Left ventricle myocardium superior (tissue), 1 donor: ENCODE measurements at regions not wholly inside any gene's neighbourhood (a gene's known extent, or its start where the extent isn't known, plus 50 kb on each side); places are given as distances from the start of the nearest gene placed in this dataset.

Experiments
- ATAC-seq: fragments of 200-7000 bp; cut with Tn5 transposase; one replicate; pipeline ENCODE4 v1.9.1; 2020; ENCODE audit warnings: mild to moderate bottlenecking, moderate library complexity
- DNase-seq: peaks from one replicate; pipeline ENCODE4 v3.0.0-alpha.2; 2020
- intact Hi-C: fragments of 100-400 bp; cut with micrococcal nuclease; formaldehyde crosslinking; loops from one replicate; pipeline ENCODE4 v1.11.0; 2022
- donor health status: DM: no; HTN: yes; CAD: no; lungs with severe emphysema.

DNA sequence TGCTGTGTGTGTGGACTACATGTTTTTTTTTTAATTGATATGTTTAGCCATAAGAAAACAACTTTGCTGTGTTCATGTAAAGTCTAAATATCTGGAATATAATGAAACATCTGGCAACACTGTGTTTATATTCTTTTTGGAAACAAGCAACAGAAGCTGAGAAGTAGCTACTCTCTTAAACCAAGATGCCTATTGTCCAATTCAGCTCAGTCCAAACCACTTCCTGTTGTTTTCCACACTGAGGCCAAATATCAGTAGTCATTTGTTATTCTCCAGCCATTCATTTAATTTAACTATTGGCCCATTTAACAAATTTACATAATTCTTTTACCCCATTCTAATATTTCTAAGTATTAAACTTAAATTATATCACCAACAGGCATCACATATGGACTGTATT is 903.0 kb upstream of the SLIT2 start:
- no peak for DNase-seq
- intact Hi-C loops: no loop called here
- ATAC-seq: no peak

DNA sequence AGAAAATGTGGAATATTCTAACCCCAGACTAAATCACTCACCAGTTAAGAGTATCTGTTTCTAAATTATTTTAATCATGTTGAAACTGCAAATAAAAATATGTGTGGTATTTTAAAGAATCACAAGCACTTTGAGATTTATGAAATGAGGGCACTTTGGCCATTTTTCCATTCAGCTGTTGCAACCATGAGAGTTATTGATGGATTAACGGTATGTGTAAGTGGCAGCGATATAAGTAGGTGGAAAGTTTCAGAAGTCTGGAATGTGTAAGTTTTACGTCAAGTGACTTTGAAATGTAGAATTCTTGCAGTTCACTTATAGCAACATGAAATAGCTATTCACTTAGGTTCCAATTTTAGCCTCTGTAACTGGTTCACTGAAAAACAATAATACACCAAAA is 905.1 kb upstream of the SLIT2 start:
- DNase-seq: no peak
- intact Hi-C loops: no loop called here

GRCh38 chr4:19329631-19330030 is 922.1 kb upstream of the SLIT2 start:
- intact Hi-C loops: no loop called here
- DNase-seq (no peak), ATAC-seq (no peak)

More for the DNA sequence above, 905.1 kb upstream of the SLIT2 start:
- ATAC-seq: no peak

DNA sequence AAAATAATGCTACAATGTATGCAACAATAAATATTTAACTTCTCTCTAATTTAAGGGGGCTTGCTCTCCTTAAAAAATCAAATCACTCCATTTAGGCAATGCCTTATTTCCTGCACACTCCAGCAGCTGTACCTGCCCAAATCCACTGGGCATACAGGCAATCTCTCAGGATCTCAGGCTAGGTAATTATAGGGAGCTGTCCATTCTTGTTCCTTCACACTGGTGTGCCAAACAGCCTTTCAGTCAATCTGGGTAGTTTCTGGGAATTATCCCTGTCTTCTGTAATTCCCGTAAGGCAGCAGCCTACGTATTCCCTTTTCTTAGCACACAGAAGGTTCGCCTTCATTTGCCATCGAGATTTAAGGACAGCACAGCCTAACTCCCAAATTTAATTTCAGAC is 922.6 kb upstream of the SLIT2 start:
- intact Hi-C loops: no loop called here
- no peak for ATAC-seq

GRCh38 chr4:19327364-19327763 is 924.3 kb upstream of the SLIT2 start:
- ATAC-seq (no peak), DNase-seq (no peak)
- intact Hi-C loops: no loop called here

More for the DNA sequence above, 922.6 kb upstream of the SLIT2 start:
- DNase-seq: no peak

- no peak for DNase-seq
- intact Hi-C loops: no loop called here
- no peak for ATAC-seq
Observed at GRCh38 chr4:19324184-19324583, 927.5 kb upstream of the SLIT2 start.

GRCh38 chr4:19319607-19320006 is 932.1 kb upstream of the SLIT2 start:
- intact Hi-C loops: no loop called here

DNA sequence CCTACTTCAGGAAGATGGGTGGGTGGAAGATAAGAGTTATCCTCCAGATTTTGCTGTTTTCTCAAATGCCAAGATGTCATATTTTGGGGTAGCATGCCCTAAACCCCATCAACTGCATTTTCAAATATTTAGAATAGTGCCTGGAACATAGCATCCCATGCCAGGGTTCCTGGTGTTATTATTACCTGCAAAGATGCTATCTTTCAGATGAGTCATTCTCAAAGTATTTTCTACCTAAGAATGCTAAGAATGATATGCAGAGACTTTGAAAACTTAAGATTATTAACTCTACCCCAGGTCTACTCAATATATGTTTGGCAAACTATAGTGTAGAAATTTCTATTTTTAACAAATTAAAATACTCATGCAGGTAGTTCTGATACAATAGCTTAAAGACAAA is 934.3 kb upstream of the SLIT2 start:
- intact Hi-C loops: no loop called here
- DNase-seq (no peak), ATAC-seq (no peak)

More at GRCh38 chr4:19319607-19320006, 932.1 kb upstream of the SLIT2 start:
- DNase-seq (no peak), ATAC-seq (no peak)

- DNase-seq: no peak
- ATAC-seq: no peak
- intact Hi-C loops: no loop called here
Observed at GRCh38 chr4:19314116-19314515, 937.6 kb upstream of the SLIT2 start.

- no peak for ATAC-seq
- DNase-seq: no peak
- intact Hi-C loops: no loop called here
Observed at GRCh38 chr4:19309378-19309777, 942.3 kb upstream of the SLIT2 start.

- DNase-seq: no peak
- intact Hi-C loops: no loop called here
- ATAC-seq: no peak
Observed at GRCh38 chr4:19304028-19304427, 947.7 kb upstream of the SLIT2 start.

DNA sequence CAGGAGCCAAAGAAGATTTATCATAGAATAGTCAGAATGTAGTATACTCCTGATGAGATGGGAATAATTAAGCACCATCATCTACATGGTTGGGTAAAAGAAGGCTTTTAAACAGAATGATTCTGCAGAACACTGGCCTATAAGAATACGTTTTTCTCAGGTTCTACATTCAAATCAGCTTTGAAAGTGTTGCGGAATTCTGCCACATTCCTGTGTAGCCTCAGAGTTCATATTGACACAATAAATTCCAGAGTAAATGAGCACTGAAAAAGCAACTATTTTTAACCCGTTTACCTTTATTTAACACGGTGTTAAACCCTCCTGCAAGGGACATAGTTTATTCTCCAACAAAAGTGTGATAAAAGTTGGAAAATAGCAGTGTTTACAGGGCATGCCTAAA is 950.2 kb upstream of the SLIT2 start:
- intact Hi-C loops: no loop called here
- ATAC-seq: no peak
- no peak for DNase-seq

DNA sequence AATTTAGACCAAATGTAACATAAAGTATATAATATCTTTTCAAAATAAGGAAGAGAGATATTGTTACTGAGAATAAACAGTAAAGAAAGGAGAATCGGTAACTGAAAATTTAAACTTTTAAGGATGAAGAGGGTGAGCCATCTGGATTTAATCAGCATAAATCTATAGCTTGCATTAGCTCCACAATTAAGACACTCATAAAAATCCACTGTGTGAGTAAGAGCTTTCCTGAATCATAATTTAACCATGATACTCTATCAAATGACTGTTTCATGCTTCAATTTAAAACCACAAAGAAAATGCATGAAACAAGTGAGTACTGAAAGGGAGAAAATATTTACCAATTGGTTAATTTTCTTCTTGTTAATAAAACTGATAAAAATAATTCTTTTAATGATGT is 951.5 kb upstream of the SLIT2 start:
- intact Hi-C loops: no loop called here
- no peak for DNase-seq
- no peak for ATAC-seq

GRCh38 chr4:19298998-19299397 is 952.7 kb upstream of the SLIT2 start:
- no peak for DNase-seq
- no peak for ATAC-seq
- intact Hi-C loops: no loop called here

DNA sequence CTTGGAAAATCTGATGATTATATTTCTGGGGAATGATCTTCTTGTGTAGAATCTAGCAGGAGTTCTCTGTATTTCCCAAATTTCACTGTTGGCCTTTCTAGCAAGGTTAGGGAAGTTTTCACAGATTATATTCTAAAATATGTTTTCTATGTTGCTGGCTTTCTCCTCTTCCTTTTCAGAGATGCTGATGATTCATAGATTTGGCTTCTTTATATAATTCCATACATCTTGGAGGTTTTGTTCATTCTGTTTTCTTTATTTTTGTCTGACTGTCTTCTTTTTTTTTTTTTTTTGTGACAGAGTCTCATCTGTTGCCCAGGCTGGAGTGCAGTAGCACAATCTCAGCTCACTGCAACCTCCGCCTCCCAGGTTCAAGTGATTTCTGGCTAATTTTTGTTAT is 957.9 kb upstream of the SLIT2 start:
- no peak for DNase-seq
- ATAC-seq: no peak
- intact Hi-C loops: no loop called here

GRCh38 chr4:19293080-19293479 is 958.6 kb upstream of the SLIT2 start:
- ATAC-seq: no peak
- no peak for DNase-seq
- intact Hi-C loops: no loop called here

GRCh38 chr4:19286924-19287323 is 964.8 kb upstream of the SLIT2 start:
- intact Hi-C loops: no loop called here
- ATAC-seq (no peak), DNase-seq (no peak)

DNA sequence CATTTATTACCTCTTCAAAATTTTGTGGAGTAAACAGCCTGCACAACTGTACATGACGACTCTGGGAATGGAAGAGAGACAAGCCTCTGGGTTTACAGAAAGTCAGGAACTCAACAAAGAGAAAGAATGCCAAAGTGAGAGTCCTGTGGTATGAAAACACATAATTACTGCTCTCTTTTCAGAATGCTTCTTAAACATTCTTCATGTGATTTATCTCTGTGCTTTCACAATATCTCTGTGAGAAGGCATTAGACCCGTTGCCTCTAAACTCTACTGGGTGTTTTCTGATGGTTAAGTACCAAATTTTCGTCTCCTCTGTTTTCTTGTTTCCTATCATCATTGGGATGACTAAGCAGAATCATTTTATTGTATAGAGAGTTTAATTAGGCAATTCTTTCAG is 966.6 kb upstream of the SLIT2 start:
- ATAC-seq: no peak
- DNase-seq: no peak
- intact Hi-C loops: no loop called here

DNA sequence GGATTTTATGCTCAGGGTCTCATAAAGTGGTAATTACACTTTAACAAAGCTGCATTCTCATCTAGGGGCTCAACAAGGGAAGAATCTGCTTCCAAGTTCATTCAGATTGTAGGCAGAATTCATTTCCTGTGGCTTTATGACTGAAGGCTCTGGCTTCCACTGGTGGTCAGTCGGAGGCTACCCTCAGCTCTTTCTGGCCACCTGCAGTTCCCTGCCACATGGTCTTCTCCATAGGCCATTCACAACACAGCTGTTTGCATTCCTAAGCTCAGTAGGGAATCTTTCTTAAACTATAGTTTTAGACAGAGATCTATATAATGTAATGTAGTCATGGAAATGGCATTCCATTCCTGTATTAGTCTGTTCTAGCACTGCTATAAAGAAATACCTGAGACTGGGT is 973.0 kb upstream of the SLIT2 start:
- ATAC-seq (no peak), DNase-seq (no peak)
- intact Hi-C loops: no loop called here

- ATAC-seq (no peak), DNase-seq (no peak)
- intact Hi-C loops: no loop called here
Observed at GRCh38 chr4:19266566-19266965, 985.1 kb upstream of the SLIT2 start.

GRCh38 chr4:19262467-19262866 is 989.2 kb upstream of the SLIT2 start:
- DNase-seq: no peak
- intact Hi-C loops: no loop called here
- ATAC-seq: no peak

- intact Hi-C loops: no loop called here
- ATAC-seq: no peak
- DNase-seq: no peak
Observed at GRCh38 chr4:19260346-19260745, 991.4 kb upstream of the SLIT2 start.
